ENCODE measurements at regions not wholly inside any gene's neighbourhood (a gene's known extent, or its start where the extent isn't known, plus 50 kb on each side); places are given as distances from the start of the nearest gene placed in this dataset.
"Not testable (repeated sequence)": the region's sequence is repeated elsewhere in the genome, so short reads cannot be mapped to it uniquely, and the experiment has no call there.

DNA sequence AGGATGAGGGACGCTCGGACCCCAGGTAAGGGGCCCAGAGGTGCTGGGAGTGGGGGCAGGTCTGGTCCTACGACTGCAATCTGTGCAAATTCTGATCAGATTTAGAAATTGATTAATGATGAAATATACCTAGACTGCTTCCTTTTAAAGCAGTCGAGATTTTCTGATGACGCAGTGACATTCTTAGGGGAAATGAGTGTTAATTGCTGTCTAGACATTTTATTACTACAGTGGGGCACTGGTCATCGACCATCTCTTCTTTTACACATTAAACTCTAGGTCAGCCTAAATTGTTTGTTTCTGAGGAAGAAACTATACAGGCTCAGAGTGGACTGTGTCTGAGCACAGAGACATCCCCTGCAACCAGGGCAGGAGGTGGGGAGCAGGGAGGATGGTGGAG is 154.4 kb upstream of the SALL3 start:
- Histone ChIP-seq H3K36me3 (ENCODE audit: insufficient read depth) (no peaks in the 10 kb centered on the region), H3K4me1 (ENCODE audit: insufficient read depth) (no peaks in the 10 kb centered on the region)
- 56% methylated on average over 6 of the region's 6 CpGs for WGBS

DNA sequence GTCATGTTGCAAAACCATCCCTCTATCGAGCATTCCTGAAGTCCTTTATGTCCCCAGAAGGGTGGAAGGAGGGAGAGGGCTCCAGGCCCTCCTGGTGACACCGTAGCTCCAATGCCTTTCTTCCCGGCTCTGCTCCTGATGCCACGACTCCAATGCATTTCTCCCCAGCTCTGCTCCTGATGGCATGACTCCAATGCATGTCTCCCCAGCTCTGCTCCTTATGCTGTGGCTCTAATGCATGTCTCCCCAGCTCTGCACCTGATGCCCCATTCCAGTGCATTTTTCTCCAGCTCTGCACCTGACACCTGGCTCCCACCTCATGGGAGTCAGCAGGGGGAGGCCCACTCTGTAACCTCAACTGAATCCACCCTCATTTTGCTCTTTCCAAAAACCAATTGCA is 153.0 kb upstream of the SALL3 start:
- WGBS, result 76% methylated on average over 4 of the region's 4 CpGs
- no peaks in the 10 kb centered on the region for H3K36me3 ChIP-seq (ENCODE audit: insufficient read depth)
- DNase-seq (ENCODE audit: extremely low spot score), result no peak
- H3K4me1 ChIP-seq (ENCODE audit: insufficient read depth), result no peaks in the 10 kb centered on the region
- no peak overlapping the region for H3K4me3 ChIP-seq (ENCODE audit: low read depth, low read length)
- no peak overlapping the region for H3K27ac ChIP-seq (ENCODE audit: low read depth)

More for the DNA sequence above, 154.4 kb upstream of the SALL3 start:
- Histone ChIP-seq H3K4me3 (ENCODE audit: low read depth, low read length) (no peak overlapping the region), H3K27ac (ENCODE audit: low read depth) (no peak overlapping the region)
- no peak for DNase-seq (ENCODE audit: extremely low spot score)

DNA sequence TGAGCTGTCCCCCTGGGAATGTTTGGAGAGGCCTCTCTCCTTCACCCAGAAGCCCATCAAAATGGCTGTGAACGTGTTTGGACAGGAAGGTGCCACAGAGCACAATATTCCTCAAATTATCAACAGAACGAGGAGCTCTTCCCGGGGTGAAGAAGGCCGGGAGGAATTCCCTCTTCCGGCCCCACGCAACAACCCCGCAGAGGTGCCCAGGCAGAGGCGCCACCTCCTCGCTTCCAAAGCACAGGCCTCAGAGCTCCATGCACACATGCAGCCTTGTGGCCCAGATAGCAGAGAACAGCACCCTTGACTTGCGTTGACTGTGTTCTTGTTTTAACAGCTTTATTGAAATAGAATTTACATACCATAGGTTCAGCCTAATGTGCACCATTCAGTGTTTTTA is 152.5 kb upstream of the SALL3 start:
- H3K4me1 ChIP-seq (ENCODE audit: insufficient read depth), result no peaks in the 10 kb centered on the region

DNA sequence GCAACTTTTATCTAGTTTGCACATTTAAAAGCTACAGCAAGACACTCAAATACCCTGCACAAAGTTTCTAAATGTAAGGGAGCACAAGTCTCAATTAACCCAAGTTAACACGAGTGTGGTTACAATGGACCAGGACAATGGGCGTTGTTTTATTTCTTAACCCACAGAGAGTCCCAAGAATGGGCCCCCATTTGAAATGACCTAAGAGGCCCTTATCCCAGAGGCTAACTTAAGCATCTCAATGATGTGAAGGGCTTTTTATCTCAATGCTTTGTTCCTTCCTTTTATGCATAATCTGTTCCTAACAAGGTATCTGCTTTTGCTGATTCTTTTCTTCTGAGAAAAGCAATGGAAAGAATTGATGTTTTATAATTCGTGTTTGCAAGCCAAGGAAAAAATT is 151.5 kb upstream of the SALL3 start:
- Histone ChIP-seq H3K27ac (ENCODE audit: low read depth) (no peak overlapping the region), H3K4me3 (ENCODE audit: low read depth, low read length) (no peak overlapping the region), H3K4me1 (ENCODE audit: insufficient read depth) (no peaks in the 10 kb centered on the region), H3K36me3 (ENCODE audit: insufficient read depth) (no peaks in the 10 kb centered on the region)
- 77% methylated on average over 3 of the region's 3 CpGs for WGBS
- DNase-seq (ENCODE audit: extremely low spot score), result no peak

More for the DNA sequence above, 152.5 kb upstream of the SALL3 start:
- Histone ChIP-seq H3K36me3 (ENCODE audit: insufficient read depth) (no peaks in the 10 kb centered on the region), H3K27ac (ENCODE audit: low read depth) (no peak overlapping the region), H3K4me3 (ENCODE audit: low read depth, low read length) (no peak overlapping the region)
- WGBS, result 91% methylated on average over 10 of the region's 10 CpGs
- DNase-seq (ENCODE audit: extremely low spot score), result no peak

DNA sequence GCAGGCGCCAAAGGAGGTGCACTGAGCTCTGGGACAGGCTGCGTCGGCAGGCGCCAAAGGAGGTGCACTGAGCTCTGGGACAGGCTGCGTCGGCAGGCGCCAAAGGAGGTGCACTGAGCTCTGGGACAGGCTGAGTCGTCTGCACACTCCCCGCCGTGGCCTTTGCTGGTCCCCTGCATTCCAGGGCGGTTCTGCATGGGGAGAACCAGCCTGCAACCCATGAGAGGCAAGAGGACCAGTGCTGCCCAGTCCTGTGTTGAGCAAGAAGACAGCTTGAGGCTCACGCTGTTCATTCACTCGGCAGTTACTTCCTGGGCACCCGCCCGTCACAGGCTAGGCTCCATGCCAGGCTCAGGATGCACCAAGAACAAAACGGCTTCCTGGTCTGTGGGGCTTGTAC is 150.6 kb upstream of the SALL3 start:
- not testable (repeated sequence) for H3K27ac ChIP-seq (ENCODE audit: low read depth); H3K36me3 ChIP-seq (ENCODE audit: insufficient read depth); H3K4me1 ChIP-seq (ENCODE audit: insufficient read depth); H3K4me3 ChIP-seq (ENCODE audit: low read depth, low read length); DNase-seq (ENCODE audit: extremely low spot score)
- 68% methylated on average over 16 of the region's 16 CpGs for WGBS

DNA sequence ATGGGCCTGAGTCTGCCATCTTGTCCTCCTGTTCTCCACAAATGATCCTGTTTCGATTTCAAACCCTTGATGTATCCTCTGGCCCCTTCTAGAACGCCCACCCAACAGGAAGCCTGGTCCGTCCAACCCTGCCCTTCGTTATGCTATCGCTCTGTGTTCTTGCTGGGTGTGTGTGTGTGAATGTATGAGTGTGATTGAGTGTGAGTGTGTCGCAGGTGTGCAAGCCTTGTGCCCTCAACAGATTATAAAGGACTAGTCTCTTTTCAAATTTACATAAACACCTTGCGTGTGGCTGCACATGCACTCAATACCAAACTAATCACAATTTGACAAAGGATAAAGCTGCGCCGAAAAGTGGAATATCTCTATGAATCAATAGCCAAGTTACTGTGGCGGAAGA is 149.5 kb upstream of the SALL3 start:
- no peak for DNase-seq (ENCODE audit: extremely low spot score)
- Histone ChIP-seq H3K27ac (ENCODE audit: low read depth) (no peak overlapping the region), H3K4me1 (ENCODE audit: insufficient read depth) (no peaks in the 10 kb centered on the region), H3K4me3 (ENCODE audit: low read depth, low read length) (no peak overlapping the region), H3K36me3 (ENCODE audit: insufficient read depth) (no peaks in the 10 kb centered on the region)
- WGBS, result 93% methylated on average over 10 of the region's 10 CpGs

DNA sequence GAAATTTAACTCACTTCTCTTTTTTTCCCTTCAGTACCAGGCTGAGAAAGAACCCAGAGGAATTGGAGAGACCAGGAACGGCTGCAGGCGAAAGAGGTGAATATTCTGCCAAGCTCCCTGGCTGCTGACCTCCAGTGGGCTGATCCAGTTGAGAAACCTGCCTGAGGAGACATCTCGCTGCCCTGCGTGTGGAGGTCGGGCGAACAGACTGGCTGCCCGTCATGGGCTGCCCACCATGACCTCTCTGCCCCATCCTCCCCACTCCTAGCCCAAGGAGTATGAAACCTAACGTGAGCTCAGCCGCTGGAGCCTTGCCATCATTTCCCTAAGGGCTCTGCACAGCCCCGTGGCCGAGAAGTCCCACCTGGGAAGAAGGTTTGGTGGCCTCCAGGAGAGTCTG is 148.8 kb upstream of the SALL3 start:
- no peak overlapping the region for H3K4me3 ChIP-seq (ENCODE audit: low read depth, low read length)
- H3K36me3 ChIP-seq (ENCODE audit: insufficient read depth), result no peaks in the 10 kb centered on the region
- no peaks in the 10 kb centered on the region for H3K4me1 ChIP-seq (ENCODE audit: insufficient read depth)
- 76% methylated on average over 11 of the region's 11 CpGs for WGBS
- H3K27ac ChIP-seq (ENCODE audit: low read depth), result no peak overlapping the region
- no peak for DNase-seq (ENCODE audit: extremely low spot score)

DNA sequence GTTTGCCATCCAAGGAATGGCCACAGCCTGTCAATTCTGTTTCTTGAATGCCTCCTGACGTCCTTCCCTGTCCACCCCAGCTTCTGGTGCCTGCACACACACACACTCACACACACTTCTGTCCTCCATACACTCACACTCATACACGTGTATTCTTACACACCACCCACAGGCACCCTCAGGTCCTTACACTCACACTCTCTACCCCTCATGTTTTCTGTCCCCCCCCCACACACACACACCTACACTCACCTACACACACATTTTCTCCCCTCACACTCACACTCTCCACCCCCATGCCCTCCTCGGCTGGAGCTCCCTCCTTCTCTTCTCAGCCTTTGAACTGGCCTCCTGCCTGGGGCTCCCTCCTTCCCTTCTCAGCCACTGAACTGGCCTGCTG is 148.0 kb upstream of the SALL3 start:
- Histone ChIP-seq H3K4me3 (ENCODE audit: low read depth, low read length) (no peak overlapping the region), H3K4me1 (ENCODE audit: insufficient read depth) (no peaks in the 10 kb centered on the region), H3K27ac (ENCODE audit: low read depth) (no peak overlapping the region), H3K36me3 (ENCODE audit: insufficient read depth) (no peaks in the 10 kb centered on the region)
- no peak for DNase-seq (ENCODE audit: extremely low spot score)
- WGBS, result 51% methylated on average over 3 of the region's 3 CpGs

DNA sequence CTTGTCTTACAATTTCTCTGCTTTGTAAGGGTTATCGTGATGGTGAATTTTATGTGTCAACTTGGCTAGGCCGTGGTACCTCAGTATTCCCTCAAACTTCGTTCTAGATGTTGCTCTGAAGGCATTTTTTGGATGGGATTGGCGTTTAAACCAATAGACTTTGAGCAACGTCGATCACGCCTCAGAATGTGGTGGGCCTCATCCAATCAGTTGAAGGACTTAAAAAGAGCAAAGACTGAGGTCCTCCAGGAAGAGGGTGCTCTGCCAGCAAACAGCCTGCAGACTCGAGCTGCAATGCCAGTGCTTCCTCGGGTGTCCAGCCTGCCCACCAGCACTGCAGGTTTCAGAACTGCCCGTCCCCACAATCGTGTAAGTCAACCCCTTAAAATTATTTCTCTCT is 145.8 kb upstream of the SALL3 start:
- Histone ChIP-seq H3K4me1 (ENCODE audit: insufficient read depth) (no peaks in the 10 kb centered on the region), H3K27ac (ENCODE audit: low read depth) (no peak overlapping the region), H3K36me3 (ENCODE audit: insufficient read depth) (no peaks in the 10 kb centered on the region), H3K4me3 (ENCODE audit: low read depth, low read length) (no peak overlapping the region)
- 81% methylated on average over 11 of the region's 11 CpGs for WGBS
- DNase-seq (ENCODE audit: extremely low spot score), result no peak

DNA sequence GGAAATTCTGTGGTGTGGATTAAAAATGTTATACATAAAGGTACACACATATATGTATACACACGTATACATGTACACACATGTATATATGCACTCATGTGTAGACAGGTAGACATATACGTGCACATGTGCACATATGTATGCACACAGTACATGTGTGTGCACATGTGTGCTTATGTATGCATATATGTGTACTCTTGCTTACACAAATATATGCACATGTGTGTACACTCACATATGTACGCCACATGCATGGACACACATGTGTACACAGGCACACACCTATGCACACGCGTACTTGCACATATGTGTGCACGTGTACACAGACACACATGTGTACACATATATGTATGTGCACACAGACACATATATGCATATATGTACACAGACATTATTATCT is 142.8 kb upstream of the SALL3 start:
- H3K4me1 ChIP-seq (ENCODE audit: insufficient read depth), result no peaks in the 10 kb centered on the region
- no peak for DNase-seq (ENCODE audit: extremely low spot score)
- H3K4me3 ChIP-seq (ENCODE audit: low read depth, low read length), result no peak overlapping the region
- 88% methylated on average over 6 of the region's 6 CpGs for WGBS
- no peaks in the 10 kb centered on the region for H3K36me3 ChIP-seq (ENCODE audit: insufficient read depth)
- H3K27ac ChIP-seq (ENCODE audit: low read depth), result no peak overlapping the region

DNA sequence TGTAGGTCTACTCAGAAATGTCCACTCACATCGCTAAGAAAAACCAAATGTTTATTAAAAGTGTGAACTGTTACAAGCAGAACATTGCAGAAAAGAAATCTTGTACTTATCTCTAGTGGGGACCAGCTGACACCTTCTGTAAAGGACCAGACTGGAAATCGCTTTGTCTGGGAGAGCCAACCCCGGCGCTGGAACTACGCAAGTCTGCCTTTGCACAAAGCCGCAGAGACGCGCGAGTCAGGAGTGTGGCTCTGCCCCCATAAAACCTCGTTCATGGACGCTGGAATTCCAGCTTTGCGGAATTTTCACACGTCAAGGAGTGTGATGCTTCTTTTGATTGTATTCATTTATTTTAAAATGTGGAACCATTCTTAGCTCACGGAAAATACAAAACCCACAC is 141.9 kb upstream of the SALL3 start:
- H3K4me1 ChIP-seq (ENCODE audit: insufficient read depth), result no peaks in the 10 kb centered on the region
- DNase-seq (ENCODE audit: extremely low spot score), result no peak
- WGBS, result 81% methylated on average over 14 of the region's 14 CpGs
- H3K36me3 ChIP-seq (ENCODE audit: insufficient read depth), result no peaks in the 10 kb centered on the region
- no peak overlapping the region for H3K4me3 ChIP-seq (ENCODE audit: low read depth, low read length)
- no peak overlapping the region for H3K27ac ChIP-seq (ENCODE audit: low read depth)

DNA sequence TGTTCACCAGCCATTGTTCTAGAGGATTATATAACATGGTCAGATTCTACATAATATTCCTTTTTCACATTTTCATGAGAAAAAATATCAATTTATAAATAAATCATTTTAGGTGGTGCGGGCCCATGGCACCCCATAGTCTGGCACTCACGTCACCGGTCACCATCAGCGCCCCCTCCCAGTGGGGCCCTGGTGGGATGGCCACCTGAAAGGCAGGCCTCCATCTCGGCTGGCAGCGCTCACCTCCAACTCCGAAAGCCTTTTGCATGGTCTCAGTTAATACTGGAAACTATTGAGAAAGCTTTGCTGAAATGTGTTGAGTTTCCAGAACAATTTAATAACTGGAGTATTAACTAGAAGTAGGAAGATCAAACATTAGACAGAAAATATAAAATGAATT is 141.4 kb upstream of the SALL3 start:
- Histone ChIP-seq H3K4me3 (ENCODE audit: low read depth, low read length) (no peak overlapping the region), H3K27ac (ENCODE audit: low read depth) (no peak overlapping the region), H3K36me3 (ENCODE audit: insufficient read depth) (no peaks in the 10 kb centered on the region), H3K4me1 (ENCODE audit: insufficient read depth) (no peaks in the 10 kb centered on the region)
- 93% methylated on average over 7 of the region's 7 CpGs for WGBS
- DNase-seq (ENCODE audit: extremely low spot score), result no peak

DNA sequence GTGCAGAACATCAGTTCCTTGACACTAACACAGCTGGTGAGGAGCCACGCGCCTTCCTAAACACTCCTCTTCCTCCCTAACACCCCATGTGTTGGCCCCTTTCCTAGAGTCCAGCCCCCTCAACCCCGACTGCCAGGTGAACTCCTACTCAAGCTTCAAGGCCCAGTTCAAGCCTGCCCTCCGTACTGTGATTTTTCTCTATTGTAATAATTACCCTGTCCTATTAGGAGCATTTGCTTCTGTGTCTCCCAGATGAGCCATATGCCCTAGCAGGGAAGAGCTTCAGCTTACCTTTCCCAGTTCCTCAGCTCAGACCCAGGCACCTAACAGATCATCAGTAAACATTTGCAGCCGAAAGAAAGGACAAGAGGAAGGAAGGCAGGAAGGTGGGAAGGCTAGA is 130.6 kb upstream of the SALL3 start:
- Histone ChIP-seq H3K36me3 (ENCODE audit: insufficient read depth) (no peaks in the 10 kb centered on the region), H3K27ac (ENCODE audit: low read depth) (no peak overlapping the region), H3K4me3 (ENCODE audit: low read depth, low read length) (no peak overlapping the region), H3K4me1 (ENCODE audit: insufficient read depth) (no peaks in the 10 kb centered on the region)
- DNase-seq (ENCODE audit: extremely low spot score), result no peak
- 88% methylated on average over 5 of the region's 5 CpGs for WGBS

DNA sequence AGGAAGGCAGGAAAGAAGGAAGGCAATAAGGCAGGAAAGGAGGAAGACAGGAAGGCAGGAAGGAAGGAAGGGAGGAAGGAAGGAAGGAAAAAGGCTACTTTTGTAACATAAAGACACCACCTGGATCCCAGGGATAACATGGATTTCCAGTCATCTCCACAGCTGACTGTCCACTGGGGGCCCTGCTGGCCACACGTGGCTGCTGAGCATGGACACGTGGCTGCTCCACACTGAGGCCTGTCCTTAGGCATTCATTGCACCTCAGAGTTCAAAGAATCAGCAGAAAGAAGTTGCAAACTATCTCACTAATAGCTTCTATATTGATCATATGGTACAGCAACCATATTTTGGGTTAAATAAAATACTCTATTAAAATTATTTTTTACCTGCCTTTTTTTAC is 130.2 kb upstream of the SALL3 start:
- DNase-seq (ENCODE audit: extremely low spot score), result no peak
- WGBS, result 77% methylated on average over 2 of the region's 2 CpGs

DNA sequence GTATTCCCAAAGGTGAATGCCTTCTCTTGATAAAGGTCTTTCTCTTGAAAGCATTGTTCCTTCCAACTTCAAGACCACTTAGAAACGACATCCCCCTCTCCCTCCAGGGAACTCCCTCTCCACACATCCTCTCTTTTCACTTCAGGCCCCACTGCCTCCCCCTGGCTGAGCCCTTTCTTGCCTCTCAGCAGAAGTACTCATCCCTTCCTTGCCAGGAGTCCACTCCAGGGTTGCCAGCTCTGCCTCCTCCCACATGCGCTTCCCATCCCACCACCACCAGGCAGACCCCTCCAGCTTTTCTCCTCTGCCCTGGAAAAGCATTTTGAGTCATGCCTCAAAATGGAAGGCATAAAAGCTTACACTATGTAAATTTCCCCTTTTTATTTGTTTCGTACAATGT is 126.3 kb upstream of the SALL3 start:
- no peaks in the 10 kb centered on the region for H3K36me3 ChIP-seq (ENCODE audit: insufficient read depth)
- WGBS, result 74% methylated on average over 3 of the region's 3 CpGs
- no peak overlapping the region for H3K4me3 ChIP-seq (ENCODE audit: low read depth, low read length)
- no peaks in the 10 kb centered on the region for H3K4me1 ChIP-seq (ENCODE audit: insufficient read depth)
- no peak for DNase-seq (ENCODE audit: extremely low spot score)
- H3K27ac ChIP-seq (ENCODE audit: low read depth), result no peak overlapping the region

More for the DNA sequence above, 130.2 kb upstream of the SALL3 start:
- Histone ChIP-seq H3K36me3 (ENCODE audit: insufficient read depth) (no peaks in the 10 kb centered on the region), H3K4me3 (ENCODE audit: low read depth, low read length) (no peak overlapping the region), H3K27ac (ENCODE audit: low read depth) (no peak overlapping the region), H3K4me1 (ENCODE audit: insufficient read depth) (no peaks in the 10 kb centered on the region)
